HG02763 (cell line): ENCODE measurements at regions not wholly inside any gene's neighbourhood (a gene's known extent, or its start where the extent isn't known, plus 50 kb on each side); places are given as distances from the start of the nearest gene placed in this dataset.

Experiments
- ATAC-seq: cut with Tn5 transposase; IDR thresholded peaks from one replicate; pipeline ENCODE4 v1.9.1; 2021; ENCODE audit warnings: mild to moderate bottlenecking, moderate library complexity; ENCODE audit not compliant: unreplicated experiment

DNA sequence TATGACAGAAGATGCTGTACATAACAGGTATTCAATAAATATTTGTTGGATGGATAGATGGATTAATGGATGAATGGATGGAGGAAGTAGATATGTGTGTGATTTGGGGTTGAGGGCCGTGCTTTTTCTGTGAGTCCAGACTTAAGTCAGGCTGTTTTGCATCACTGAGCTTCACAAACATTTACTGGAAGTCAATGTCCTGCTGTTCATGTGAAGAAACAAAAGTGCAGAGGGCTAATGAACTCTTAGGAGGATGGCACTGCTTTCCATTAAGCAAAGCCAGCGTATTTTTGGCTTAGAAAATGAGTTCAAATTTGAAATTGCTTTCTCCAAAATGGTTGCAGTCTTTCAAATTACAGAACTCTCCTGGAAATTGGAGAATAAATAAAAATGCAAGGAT, 260.6 kb upstream of the SASH1 start:
- no peak for ATAC-seq

DNA sequence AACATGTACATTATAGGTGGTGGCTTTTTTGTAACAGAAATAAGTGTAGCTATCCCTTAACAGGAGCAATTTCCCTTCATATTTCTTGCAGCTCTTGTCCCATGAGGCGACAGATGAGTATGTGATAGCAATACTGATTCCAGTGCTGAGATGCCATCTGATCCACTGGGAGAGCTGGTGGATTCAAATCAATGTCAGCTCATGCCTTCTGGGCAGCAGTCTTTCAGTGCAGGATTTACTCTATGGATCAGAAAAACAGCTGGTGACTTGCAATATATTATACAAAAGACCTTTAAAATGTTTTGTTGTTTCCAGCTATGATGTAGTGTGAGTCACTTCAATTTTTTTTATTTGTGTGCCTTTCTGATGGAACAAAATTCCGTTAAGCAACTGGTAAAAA, 259.9 kb upstream of the SASH1 start:
- ATAC-seq, result no peak

DNA sequence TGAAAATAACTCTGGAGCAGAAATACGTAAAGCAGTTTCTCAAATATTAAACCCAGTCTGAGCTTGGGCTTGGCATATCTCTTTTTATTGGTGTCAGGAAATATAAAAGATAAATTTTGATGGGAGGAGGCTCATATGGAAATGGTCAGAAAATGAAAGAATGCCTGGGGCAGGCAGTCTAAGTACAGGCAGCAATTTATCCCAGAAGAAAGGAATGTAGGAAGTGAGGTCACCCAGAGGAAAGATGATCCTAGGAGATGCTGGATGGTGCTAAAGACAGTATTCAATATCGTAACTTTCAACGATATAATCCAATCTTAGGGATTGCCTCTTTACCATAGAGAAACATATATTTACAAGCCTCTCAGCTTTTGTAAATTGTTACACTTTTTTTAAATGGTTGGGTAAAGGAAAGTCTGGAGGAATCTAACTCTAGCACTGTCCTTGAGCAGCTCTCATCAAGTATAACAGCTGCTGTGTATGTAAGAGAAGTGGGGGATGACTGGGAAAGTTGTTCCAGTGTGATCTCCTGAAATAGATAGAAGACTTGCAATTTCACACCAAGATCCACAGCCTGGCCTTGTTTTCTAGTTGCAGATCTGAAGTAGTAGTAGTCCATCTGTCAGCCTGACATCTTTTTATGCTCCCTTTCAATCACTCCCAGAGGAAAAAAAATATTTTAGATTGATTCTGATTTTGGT, 256.9 kb upstream of the SASH1 start:
- no peak for ATAC-seq

DNA sequence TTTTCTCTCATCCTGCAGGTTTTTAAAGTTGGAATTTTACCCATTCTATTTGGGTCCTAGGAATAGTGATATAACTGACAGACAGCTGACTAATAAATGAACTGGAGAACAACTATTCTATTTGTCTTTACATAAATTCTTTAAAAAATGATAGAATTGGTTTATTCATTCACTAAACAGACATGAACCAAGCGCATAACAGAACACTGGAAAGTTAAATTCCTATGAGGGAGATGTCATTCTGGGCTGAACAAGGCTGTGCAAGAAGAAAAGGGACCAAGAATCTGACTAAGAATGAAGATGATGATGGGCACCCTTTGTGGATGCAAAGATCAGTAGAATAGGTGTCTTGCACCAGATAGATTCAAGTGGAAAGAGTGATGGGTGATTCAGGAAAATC, 256.3 kb upstream of the SASH1 start:
- ATAC-seq, result no peak

DNA sequence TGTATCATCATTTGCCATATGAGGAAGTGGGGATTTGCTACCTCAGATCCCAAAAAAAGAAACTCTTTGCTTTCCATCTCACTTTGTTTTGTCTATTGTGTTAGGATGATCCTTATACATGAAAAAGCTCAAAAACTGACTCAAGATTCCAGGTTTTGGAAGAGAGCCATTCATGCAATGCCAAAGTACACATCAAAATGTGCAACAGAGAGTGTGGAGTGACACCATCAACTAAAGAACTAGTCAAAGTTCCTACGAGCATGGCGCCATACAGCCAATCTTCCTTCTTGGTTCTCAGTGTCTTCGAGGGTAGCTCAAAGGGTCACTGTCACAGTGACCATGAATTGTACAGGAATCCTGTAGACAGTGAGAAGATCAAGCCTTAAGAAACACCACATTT, 255.8 kb upstream of the SASH1 start:
- no peak for ATAC-seq

DNA sequence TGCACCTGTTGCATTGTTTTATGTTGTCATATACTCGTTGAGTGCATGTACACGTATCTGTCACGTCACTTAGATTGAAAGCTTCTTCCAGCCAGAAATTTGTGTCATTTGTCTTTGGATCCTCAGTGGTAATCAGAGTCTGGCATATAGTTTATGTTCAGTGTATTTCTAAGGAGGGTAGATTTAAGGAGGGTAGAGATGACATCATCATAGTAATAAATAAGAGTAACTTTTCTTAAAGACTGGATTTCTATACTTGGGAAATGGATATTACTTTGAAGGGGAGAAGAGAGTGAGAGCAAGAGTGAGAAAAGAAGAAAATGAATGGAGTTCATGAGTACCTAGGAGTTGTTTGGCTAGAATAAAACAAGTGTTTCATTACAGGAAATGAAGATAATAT, 255.0 kb upstream of the SASH1 start:
- ATAC-seq, result no peak

DNA sequence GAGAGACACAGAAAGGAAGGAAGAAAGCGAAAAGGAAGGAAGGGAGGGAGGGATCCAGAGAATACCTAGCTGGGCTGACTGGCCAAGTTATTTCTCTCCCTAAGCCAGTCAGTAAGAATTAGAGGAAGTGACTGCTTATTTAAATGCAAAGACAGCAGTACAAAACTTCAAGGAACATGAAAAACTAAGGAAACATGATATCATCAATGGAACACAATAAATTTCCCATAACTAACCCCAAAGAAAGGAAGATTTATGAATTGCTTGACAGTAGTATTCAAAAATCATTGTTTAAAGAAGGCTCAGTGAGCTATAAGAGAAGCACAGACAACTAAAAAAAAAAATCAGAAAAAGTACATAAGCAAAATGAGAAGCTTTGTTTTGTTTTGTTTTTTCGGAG, 252.3 kb upstream of the SASH1 start:
- ATAC-seq, result no peak

DNA sequence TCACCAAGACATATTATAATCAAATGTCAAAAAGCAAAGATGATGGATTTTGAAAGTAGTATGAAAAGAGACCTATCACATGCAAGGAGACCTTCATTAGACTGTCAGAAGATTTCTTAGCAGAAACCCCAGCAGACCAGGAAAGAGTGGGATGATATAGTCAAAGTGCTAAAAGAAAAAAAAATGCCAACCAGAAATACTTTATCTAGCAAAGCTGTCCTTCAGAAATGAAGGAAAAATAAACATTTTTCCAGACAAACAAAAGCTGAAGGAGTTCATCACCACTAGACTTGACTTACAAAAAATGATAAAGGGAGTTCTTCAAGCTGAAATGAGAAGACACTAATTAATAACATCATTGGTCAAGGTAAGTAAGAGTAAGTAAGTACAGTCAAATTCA, 251.2 kb upstream of the SASH1 start:
- ATAC-seq, result no peak

DNA sequence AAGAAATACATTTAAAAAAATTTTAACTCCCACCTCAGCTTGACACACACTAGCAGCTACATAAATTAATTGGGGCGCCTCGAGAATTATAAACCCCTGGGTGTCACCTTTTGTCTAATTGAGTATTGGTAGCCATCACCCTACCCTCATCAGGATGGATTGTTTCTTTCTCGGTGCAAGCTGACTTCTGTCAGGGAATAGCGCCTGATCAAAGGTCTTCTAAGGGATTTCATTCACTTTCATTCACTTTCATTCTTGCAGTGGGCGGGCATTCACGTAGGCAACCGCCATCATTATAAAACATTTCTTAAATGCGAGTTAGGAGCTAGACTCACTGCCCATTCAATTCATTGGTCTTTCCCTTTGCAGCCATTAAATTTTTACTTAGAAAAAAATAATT, 239.2 kb upstream of the SASH1 start:
- no peak for ATAC-seq

DNA sequence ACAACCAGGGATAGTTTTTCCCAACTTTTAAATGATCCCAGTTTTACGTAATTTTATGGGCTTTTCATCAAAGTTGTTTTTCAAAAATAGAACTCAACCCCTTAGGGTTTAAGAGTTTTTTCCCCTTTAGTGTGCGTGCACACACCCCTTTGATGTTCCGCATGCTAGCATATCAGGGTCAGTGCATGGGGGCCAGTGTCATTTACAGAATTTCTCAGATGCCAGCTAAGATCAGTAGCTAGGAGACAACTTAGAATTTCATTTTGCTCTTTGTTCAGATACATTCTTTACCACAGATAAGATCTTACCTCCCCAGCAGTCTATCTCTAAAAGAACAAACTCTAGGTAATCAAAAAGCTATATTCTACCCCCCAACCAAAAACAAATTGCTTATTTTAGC, 238.5 kb upstream of the SASH1 start:
- no peak for ATAC-seq

DNA sequence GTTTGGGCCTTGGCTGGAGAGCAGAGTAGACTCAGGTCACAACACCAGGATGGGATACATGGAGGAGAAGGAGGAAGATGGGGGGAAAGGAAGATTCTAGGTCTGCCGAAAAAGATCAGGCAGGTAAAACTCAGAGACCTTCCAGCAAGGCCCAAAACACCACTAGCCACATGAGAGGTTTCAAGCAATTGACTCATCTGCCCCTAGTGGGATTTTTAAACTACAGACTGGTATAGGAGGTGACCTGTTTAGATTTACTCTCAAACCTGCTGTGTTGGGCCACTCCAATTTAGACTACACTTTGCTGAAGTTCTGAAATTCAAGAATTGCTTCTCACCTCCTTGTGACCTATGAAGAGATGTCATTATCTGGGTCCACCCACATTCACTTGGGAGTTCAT, 236.9 kb upstream of the SASH1 start:
- no peak for ATAC-seq

DNA sequence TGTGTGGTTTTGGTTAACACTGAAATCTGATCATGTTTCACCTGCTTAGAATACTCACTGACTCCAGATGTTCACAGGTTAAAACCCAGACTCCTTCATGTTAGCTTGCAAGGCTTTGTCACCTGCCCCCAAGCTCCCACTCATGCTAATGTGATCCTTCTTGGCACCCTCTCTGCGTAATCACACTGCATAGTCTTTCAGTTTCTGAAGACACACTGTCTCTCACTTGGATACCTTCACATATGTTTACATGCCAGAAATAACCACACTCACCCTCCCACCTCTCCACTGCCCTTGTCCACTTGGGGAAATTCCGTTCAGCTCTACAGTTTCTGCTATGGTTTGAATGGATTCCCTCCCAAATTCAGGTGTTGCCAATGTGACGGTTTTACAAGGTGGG, 234.7 kb upstream of the SASH1 start:
- ATAC-seq, result no peak

DNA sequence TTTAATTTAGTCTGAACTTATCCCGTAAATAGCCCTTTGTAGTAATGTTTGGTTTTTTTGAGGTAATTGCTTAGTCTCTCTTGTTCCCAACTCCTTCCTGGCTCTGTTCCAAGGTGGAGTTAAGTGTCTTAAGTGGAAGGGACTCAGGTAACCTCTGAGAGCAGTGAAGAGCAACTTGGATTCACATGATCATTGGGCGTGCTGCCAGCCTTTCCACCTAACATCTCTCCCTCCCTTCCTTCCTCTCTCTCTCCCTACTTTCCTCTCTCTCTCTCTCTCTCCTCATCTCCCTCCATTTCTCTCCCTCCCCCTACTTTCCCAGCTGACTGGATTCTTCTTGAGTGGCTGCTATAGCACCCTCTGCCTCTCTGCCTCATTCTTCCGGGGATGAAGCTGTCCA, 232.9 kb upstream of the SASH1 start:
- ATAC-seq, result no peak

DNA sequence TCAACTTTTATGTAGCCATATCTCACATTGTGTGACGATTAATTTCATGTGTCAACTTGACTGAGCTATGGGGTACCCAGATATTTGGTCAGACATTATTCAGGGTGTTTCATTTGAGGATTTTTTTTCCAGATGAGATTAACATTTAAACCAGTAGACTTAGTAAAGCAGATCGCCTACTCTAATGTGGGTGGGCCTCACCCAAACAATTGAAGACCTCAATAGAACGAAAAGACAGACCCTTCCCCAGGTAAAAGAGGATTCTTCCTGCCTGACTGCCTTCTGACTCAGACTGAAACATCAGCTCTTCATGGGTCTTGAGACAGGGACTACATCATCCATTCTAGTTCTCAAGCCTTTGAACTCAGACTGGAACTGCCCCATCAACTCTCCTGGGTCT, 231.7 kb upstream of the SASH1 start:
- no peak for ATAC-seq

DNA sequence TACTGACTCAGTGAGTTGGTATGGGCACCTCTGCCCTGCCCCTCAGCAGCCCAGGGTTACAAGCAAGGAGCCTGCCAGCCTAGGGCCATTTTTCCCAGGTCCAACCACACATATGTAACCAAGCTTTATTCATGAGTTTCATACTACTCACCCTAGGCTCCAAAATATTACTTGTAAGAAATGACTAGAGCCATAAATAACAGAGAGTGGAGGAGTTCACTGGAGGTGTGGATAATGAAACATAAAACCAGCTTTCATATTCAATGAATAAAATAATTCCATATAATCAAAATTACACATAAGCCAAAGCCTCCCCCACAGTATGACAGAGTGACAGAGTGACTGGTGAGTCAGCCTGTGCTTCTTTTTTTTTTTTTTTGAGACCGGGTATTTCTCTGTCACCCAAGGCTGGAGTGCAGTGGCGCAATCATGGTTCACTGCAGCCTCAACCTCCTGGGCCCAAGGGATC, 229.8 kb upstream of the SASH1 start:
- ATAC-seq, result no peak

DNA sequence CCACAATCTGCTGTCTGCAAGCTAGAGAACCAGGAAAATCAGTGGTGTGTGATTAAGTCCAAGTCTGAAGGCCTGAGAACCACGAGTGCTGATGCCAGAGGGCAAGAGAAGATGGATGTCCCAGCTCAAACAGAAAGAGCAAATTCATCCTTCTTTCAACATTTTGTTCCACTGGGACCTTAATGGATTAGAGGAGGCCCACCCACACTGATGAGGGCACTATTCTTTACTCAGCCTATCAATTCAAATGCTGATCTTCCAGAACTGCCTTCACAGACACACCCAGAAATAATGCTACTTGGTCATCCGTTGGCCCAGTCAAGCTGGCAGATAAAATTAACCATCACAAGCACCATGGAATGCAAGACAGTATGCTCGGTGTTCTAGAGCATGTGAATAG, 226.6 kb upstream of the SASH1 start:
- no peak for ATAC-seq

DNA sequence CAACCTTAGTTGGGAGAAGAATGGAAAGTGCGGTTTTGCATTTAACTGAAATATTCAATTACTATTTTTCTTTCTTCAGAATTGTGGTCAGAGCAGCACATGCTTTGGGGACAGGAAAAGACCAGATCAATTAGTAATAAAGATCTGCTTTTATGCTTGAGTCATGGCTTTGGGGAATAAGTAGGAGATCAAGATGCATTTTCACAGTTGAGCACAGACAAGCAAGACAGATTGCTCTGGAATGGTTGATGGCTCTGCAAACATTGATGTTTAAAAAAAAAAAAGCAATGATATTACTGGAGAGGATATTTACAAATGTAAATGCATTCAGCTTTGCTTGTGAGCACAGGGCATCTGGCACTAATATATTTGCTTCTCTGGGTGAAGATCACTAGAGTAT, 224.4 kb upstream of the SASH1 start:
- no peak for ATAC-seq

DNA sequence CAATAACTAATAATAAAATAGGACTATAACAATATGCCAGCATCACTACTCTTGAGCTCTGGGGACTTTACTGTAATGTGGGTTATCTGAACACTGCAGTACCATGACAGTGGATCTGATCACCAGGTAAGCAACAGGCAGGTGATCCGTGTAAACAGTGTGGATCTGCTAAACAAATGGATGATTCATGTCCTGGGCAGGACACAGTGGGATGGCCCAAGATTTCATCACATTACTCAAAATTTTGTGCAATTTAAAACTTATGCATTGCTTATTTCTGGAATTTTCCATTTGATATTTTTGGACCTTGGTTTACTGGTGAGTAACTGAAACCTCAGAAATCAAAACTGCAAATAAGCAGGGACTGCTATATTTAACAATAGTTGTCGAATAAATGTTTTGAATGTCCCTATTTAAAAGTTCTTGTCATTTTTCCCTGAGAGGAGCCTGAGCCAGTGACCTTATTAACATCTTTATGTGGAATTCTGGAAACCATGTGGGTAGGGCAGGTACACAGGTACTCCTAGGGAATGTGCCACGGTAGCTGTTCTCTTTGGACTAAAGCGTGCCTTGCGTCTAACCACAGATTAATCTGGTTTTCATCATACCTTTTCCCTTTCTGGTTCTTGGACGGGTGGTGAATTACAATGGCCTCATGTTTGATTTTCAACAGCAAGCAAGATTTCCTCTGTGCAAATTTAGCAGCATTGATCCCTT, 214.5 kb upstream of the SASH1 start:
- no peak for ATAC-seq

DNA sequence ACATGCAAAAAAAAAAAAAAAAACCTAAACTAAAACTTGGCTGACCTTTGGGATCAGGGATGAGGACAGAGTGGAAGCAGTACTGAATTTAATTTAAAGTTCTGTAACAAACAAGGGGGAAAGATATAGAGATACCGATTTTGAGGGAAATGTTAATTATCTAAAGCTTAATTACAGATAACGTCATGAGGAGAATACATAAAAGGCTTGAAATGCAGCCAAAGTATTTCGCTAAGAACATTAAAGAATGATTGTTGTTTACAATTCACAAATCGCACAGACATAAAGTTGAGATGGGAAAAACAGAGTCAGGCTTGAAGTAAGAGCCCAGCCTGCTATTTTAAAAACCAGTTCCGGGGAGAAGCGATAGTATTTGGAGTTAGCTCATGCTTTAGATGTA, 208.0 kb upstream of the SASH1 start:
- ATAC-seq, result no peak

DNA sequence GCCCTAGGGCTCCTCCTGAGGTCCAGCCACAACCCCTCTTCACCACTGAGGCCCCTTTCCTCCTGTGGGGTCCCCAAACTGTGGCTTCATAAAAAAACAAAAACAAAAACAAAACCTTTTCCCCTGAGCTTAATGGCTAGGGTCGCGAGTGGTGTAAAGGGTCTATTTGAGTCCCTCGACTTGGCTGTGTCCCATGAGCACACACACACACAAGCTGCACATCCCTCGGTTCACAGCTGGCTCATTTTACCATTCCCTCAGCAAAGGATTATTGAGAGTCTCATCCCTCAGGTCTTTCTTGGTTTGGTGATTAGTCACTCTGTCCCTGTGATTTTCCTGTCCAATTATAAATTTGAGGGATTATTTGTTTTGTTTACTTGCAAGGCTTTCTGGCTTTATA, 206.1 kb upstream of the SASH1 start:
- no peak for ATAC-seq

DNA sequence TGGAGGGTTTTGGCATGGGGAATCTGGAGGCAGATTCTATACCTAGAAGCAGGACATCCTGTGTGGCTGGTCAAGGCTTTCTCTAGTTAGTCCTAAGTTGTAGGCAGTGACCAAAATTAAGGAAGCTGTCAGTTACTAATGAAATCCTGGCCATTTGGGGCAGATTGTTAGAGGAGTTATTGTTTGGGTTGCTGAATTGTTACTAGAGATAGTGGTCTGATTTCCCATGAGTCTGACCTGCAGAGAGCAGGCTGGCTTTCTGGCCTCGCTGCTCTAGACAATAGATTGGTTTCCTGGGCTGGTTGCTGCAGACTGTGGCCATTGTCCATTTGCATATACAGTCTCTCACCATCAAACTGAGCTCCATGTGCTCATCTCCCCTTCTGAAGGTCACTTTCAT, 205.0 kb upstream of the SASH1 start:
- no peak for ATAC-seq

DNA sequence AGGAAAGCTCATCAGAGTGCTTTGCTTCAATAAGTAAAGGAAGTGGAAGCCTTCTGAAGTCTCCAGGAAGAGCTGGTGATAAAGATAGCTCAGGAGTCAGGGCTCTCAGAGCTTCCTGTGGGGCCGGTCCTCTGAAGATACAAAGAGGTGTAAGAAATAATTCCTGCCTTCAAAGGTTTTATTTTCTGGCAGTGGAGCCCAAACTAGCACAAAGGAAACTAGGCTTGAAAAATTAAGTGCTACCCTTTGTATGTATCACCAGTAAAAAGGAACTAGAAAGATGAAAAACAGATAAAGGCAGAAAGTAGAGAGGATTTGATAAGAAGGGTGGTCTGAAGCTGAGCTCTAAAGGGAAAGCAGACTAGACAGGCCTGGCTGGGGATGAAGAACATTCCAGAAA, 204.1 kb upstream of the SASH1 start:
- ATAC-seq, result no peak
